Spleen (tissue), 11 donors: ENCODE measurements at regions not wholly inside any gene's neighbourhood (a gene's known extent, or its start where the extent isn't known, plus 50 kb on each side); places are given as distances from the start of the nearest gene placed in this dataset.
"Not testable (repeated sequence)": the region's sequence is repeated elsewhere in the genome, so short reads cannot be mapped to it uniquely, and the experiment has no call there.

ENCODE experiments used
- DNase-seq: peaks from one replicate; pipeline ENCODE4 v3.0.0-alpha.2; 2020
- H3K27ac ChIP-seq, 8 donors: fragments of 200-600 bp; sonication (generic) in 7 of 8; 1 replicate in 4 of 8; 2 replicates in 4 of 8; pipeline versions ENCODE4 v1.5.0 to v1.8.0; 2016 to 2021; ENCODE audit warnings: inconsistent platforms in 4 of 8, mild to moderate bottlenecking in 4 of 8, moderate library complexity in 1 of 8
- H3K27me3 ChIP-seq, 7 donors: fragments of 200-600 bp; sonication (generic) in 6 of 7; replicated peaks in 1 of 7; 1 replicate in 4 of 7; 2 replicates in 3 of 7; pipeline versions ENCODE4 v1.5.0 to v1.8.0; 2016 to 2021; ENCODE audit warnings: inconsistent platforms in 3 of 7, mild to moderate bottlenecking in 1 of 7
- H3K36me3 ChIP-seq, 6 donors: fragments of 200-600 bp; sonication (generic) in 5 of 6; 1 replicate in 4 of 6; 2 replicates in 2 of 6; pipeline versions ENCODE4 v1.5.0 to v1.8.0; 2016 to 2021; ENCODE audit warnings: inconsistent platforms in 2 of 6
- H3K4me1 ChIP-seq, 6 donors: fragments of 200-600 bp; sonication (generic) in 5 of 6; 1 replicate in 3 of 6; 2 replicates in 3 of 6; pipeline versions ENCODE4 v1.5.0 to v1.8.0; 2016 to 2021; ENCODE audit warnings: inconsistent platforms in 3 of 6
- H3K4me3 ChIP-seq, 8 donors: fragments of 200-600 bp; sonication (generic) in 7 of 8; 1 replicate in 4 of 8; 2 replicates in 4 of 8; pipeline versions ENCODE4 v1.5.0 to v1.8.0; 2016 to 2021; ENCODE audit warnings: inconsistent platforms in 4 of 8, mild to moderate bottlenecking in 4 of 8, moderate library complexity in 2 of 8
- H3K9me3 ChIP-seq, 8 donors: fragments of 200-600 bp; sonication (generic) in 7 of 8; 1 replicate in 4 of 8; 2 replicates in 4 of 8; pipeline versions ENCODE4 v1.5.0 to v1.8.0; 2016 to 2021; ENCODE audit warnings: inconsistent platforms in 4 of 8
- CTCF ChIP-seq, 11 experiments: fragments of 200-600 bp in 7 of 11; fragments of 450-650 bp in 4 of 11; sonication (generic) in 4 of 11; IDR thresholded peaks in 8 of 11; conservative IDR thresholded peaks in 3 of 11; 1 replicate in 7 of 11; 2 replicates in 4 of 11; pipeline versions ENCODE4 v1.4.0 to v1.8.0; 2016 to 2021; ENCODE audit warnings: antibody characterized with exemption in 11 of 11, inconsistent platforms in 4 of 11, mild to moderate bottlenecking in 1 of 11
- POLR2A ChIP-seq, 3 donors: fragments of 450-650 bp; IDR thresholded peaks; one replicate each; pipeline ENCODE4 v1.5.1; 2017; ENCODE audit warnings: antibody characterized with exemption in 3 of 3, mild to moderate bottlenecking in 1 of 3
- POLR2AphosphoS5 ChIP-seq, 3 donors: sonication (generic); formaldehyde crosslinking; IDR thresholded peaks; one replicate each; pipeline ENCODE4 v1.5.1; 2017; ENCODE audit warnings: antibody characterized with exemption in 3 of 3
- WGBS, 5 donors: extraction: QIAGEN DNeasy Blood & Tissue Kit in 3 of 5; methylation state at CpG; one replicate each; pipeline versions ENCODE4 v1.1.5 to v1.1.7; 2013 to 2018; 5-methylcytosine and 5-hydroxymethylcytosine counted together
- intact Hi-C: fragments of 100-400 bp; cut with DNase I; formaldehyde crosslinking; loops from one replicate; pipeline ENCODE4 v1.15.0; 2023; ENCODE audit warnings: low total_unique reads
- microRNA-seq, 3 donors: library from miRNA; unstranded; fragments of <30 nt; microRNA quantifications; one replicate each; pipeline versions ENCODE4 to v1.1.0, GENCODE V29; 2019 to 2020
- small RNA-seq, 4 donors: library from RNA; depleted of rRNA; stranded (forward); fragments of <200 nt; gene quantifications; one replicate each; pipeline ENCODE3, GENCODE V24; 2016
- donor health status: healthy with polysubstance abuse.
- donor health status: DM: no; HTN: no; CAD: no; lungs with moderate emphysema.
- donor health status: DM: no; HTN: no; CAD: no.
- donor health status: Bipolar disorder and iron deficiency.
- donor health status: healthy.
- donor health status: DM: no; HTN: no; CAD: no.
- donor health status: DM: yes; HTN: yes; CAD: no.

DNA sequence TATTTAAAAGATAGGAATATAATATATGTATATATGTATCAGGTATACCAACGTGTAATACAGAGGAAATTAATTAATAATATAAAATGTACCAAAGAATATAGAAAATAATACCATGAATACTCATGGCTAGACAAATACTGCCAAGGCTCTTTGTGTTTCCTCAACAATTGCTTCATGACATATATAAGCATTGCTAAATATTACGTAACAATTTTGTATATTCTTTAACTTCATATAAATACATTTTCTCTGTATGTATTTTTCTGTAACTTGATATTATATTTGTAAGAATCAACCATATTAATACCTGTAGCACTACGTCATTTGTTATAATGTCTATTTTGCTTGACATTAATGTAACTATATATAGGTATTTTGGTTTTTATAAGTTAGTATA, 104.0 kb downstream of the CEP44 start:
- Histone ChIP-seq H3K9me3 (no peaks in the 10 kb centered on the region), H3K4me3 (no peak overlapping the region), H3K4me1 (no peaks in the 10 kb centered on the region), H3K36me3 (no peaks in the 10 kb centered on the region), H3K27me3 (no peaks in the 10 kb centered on the region), H3K27ac (no peak overlapping the region)
- intact Hi-C loops = no loop called here
- no peak for TF ChIP-seq POLR2AphosphoS5 (IDR thresholded peaks at IDR 0.05)
- TF ChIP-seq POLR2A (IDR thresholded peaks at IDR 0.05) = no peak
- TF ChIP-seq CTCF (IDR thresholded peaks at IDR 0.05 in 8 of 11, conservative IDR thresholded peaks at IDR 0.05 in 3 of 11) = no peak
- DNase-seq = no peak
- WGBS, 5 donors = 76 to 89% (median 81%) methylated on average over 3 of the region's 3 CpGs

GRCh38 chr4:174387143-174387542, 103.4 kb downstream of the CEP44 start:
- DNase-seq = no peak
- H3K9me3 ChIP-seq = no peaks in the 10 kb centered on the region
- no peaks in the 10 kb centered on the region for H3K36me3 ChIP-seq
- H3K4me3 ChIP-seq = no peak overlapping the region
- no peaks in the 10 kb centered on the region for H3K27me3 ChIP-seq
- 54 to 67% (median 60%) methylated on average over 2 of the region's 2 CpGs for WGBS, 5 donors
- intact Hi-C loops = no loop called here
- TF ChIP-seq CTCF (IDR thresholded peaks at IDR 0.05 in 8 of 11, conservative IDR thresholded peaks at IDR 0.05 in 3 of 11) (no peak), POLR2AphosphoS5 (IDR thresholded peaks at IDR 0.05) (no peak), POLR2A (IDR thresholded peaks at IDR 0.05) (no peak)
- no peak overlapping the region for H3K27ac ChIP-seq
- no peaks in the 10 kb centered on the region for H3K4me1 ChIP-seq

GRCh38 chr4:174383783-174384182, 100.1 kb downstream of the CEP44 start:
- intact Hi-C loops = no loop called here
- WGBS, 5 donors = 88 to 96% (median 89%) methylated on average over 6 of the region's 6 CpGs

GRCh38 chr4:174382938-174383605, 99.4 kb downstream of the CEP44 start:
- H3K4me1 ChIP-seq, H3K27me3 ChIP-seq, H3K4me3 ChIP-seq, DNase-seq, H3K27ac ChIP-seq, H3K36me3 ChIP-seq, intact Hi-C loops, H3K9me3 ChIP-seq: not testable (repeated sequence)
- WGBS, 5 donors = 17 to 26% (median 18%) methylated on average over 6 of the region's 6 CpGs

More at GRCh38 chr4:174383783-174384182, 100.1 kb downstream of the CEP44 start:
- no peak overlapping the region for H3K4me3 ChIP-seq
- DNase-seq = no peak
- H3K4me1 ChIP-seq = no peaks in the 10 kb centered on the region
- H3K27ac ChIP-seq = no peak overlapping the region
- TF ChIP-seq CTCF (IDR thresholded peaks at IDR 0.05 in 8 of 11, conservative IDR thresholded peaks at IDR 0.05 in 3 of 11) (no peak), POLR2A (IDR thresholded peaks at IDR 0.05) (no peak), POLR2AphosphoS5 (IDR thresholded peaks at IDR 0.05) (no peak)
- H3K27me3 ChIP-seq = no peaks in the 10 kb centered on the region
- H3K9me3 ChIP-seq = no peaks in the 10 kb centered on the region
- no peaks in the 10 kb centered on the region for H3K36me3 ChIP-seq

Small RNAs in the stretch of these regions (microRNA-seq; reads per million reads assigned to microRNA genes)
- gene MIR4276 = 0 reads per million in 3 donors

Small RNAs in the stretch of these regions (small RNA-seq; reads per million reads assigned to genes)
- gene MIR4276 = 0 reads per million in 4 donors
